PC-3 (cell line): ENCODE measurements at regions not wholly inside any gene's neighbourhood (a gene's known extent, or its start where the extent isn't known, plus 50 kb on each side); places are given as distances from the start of the nearest gene placed in this dataset.
A peak's percentile ranks its signal among the peaks of the same experiment; 100 is the strongest.

Experiments used
- ATAC-seq: fragments of 200-7000 bp; cut with Tn5 transposase; 2 replicates; pipeline ENCODE4 v1.9.1; 2020; ENCODE audit warnings: mild to moderate bottlenecking, moderate library complexity
- BruUV-seq: library from RNA; stranded (reverse); fragments of 400-500 nt; replicated peaks from 2 replicates; lab custom pipeline; 2021; lab: Mats Ljungman, UMichigan
- CTCF ChIA-PET: fragments of 300-600 bp; sonication (Branson Sonifier 250); formaldehyde crosslinking; loops from one replicate; lab custom pipeline; 2022; ENCODE audit warnings: antibody characterized with exemption; lab: Charles Lee
- POLR2A ChIA-PET: fragments of 300-600 bp; sonication (Branson Sonifier 250); formaldehyde crosslinking; loops from one replicate; lab custom pipeline; 2022; ENCODE audit warnings: antibody characterized with exemption; ENCODE audit not compliant: unreplicated experiment; lab: Charles Lee
- DNase-seq: peaks from one replicate; pipeline ENCODE4 v3.0.0-alpha.2; 2015
- H2AFZ ChIP-seq: fragments of 300-600 bp; sonication (generic); 2 replicates; pipeline ENCODE4 v1.6.0; 2016; ENCODE audit warnings: antibody characterized with exemption, low read length
- H3F3A ChIP-seq: fragments of 300-600 bp; sonication (generic); one replicate; pipeline ENCODE4 v1.6.0; 2017; ENCODE audit warnings: antibody characterized with exemption, low read length, control low read depth, mild to moderate bottlenecking; ENCODE audit not compliant: unreplicated experiment
- H3K27ac ChIP-seq: fragments of 300-600 bp; sonication (generic); 2 replicates; pipeline ENCODE4 v1.5.1; 2016; ENCODE audit warnings: mild to moderate bottlenecking, low read length
- H3K27me3 ChIP-seq: fragments of 300-600 bp; sonication (generic); 2 replicates; pipeline ENCODE4 v1.6.1; 2016; ENCODE audit warnings: low read length, mixed read lengths
- H3K36me3 ChIP-seq: fragments of 300-600 bp; sonication (generic); 2 replicates; pipeline ENCODE4 v1.6.1; 2016; ENCODE audit warnings: low read depth, mixed run types, low read length, mixed read lengths
- H3K4me1 ChIP-seq: fragments of 300-600 bp; sonication (generic); 2 replicates; pipeline ENCODE4 v1.5.1; 2016; ENCODE audit warnings: low read length; ENCODE audit not compliant: insufficient read depth
- H3K4me2 ChIP-seq: fragments of 300-600 bp; sonication (generic); 2 replicates; pipeline ENCODE4 v1.6.0; 2016; ENCODE audit warnings: low read length
- H3K4me3 ChIP-seq: fragments of 300-600 bp; sonication (generic); 2 replicates; pipeline ENCODE4 v1.5.1; 2016; ENCODE audit warnings: mild to moderate bottlenecking, low read length, mixed read lengths
- H3K79me2 ChIP-seq: fragments of 300-600 bp; sonication (generic); 2 replicates; pipeline ENCODE4 v1.6.1; 2017; ENCODE audit warnings: low read length, mixed read lengths
- H3K9ac ChIP-seq: fragments of 300-600 bp; sonication (generic); 2 replicates; pipeline ENCODE4 v1.6.0; 2016; ENCODE audit warnings: mild to moderate bottlenecking, low read length
- H3K9me2 ChIP-seq: fragments of 300-600 bp; sonication (generic); replicated peaks from 2 replicates; pipeline ENCODE4 v1.6.1; 2016; ENCODE audit warnings: mixed run types, low read length, mixed read lengths
- H3K9me3 ChIP-seq: fragments of 300-600 bp; sonication (generic); 2 replicates; pipeline ENCODE4 v1.6.1; 2016; ENCODE audit warnings: low read length, mixed read lengths
- H4K20me1 ChIP-seq: fragments of 300-600 bp; sonication (generic); 2 replicates; pipeline ENCODE4 v1.6.1; 2016; ENCODE audit warnings: low read length, mixed read lengths
- CTCF ChIP-seq: fragments of 300-600 bp; sonication (generic); conservative IDR thresholded peaks from 2 replicates; pipeline ENCODE4 v1.5.1; 2017; ENCODE audit warnings: antibody characterized with exemption, low read depth, mild to moderate bottlenecking, low read length
- EZH2 ChIP-seq: fragments of 300-600 bp; sonication (generic); IDR thresholded peaks from one replicate; pipeline ENCODE4 v1.6.1; 2017; ENCODE audit warnings: antibody characterized with exemption, mild to moderate bottlenecking, low read length; ENCODE audit not compliant: unreplicated experiment
- EZH2phosphoT487 ChIP-seq: fragments of 300-600 bp; sonication (generic); IDR thresholded peaks from 2 replicates; pipeline ENCODE4 v1.6.1; 2018; ENCODE audit warnings: mild to moderate bottlenecking, antibody characterized with exemption, low read length, borderline replicate concordance
- intact Hi-C: fragments of 100-400 bp; cut with micrococcal nuclease; formaldehyde crosslinking; loops from 2 replicates; pipeline ENCODE4 v1.9.0; 2023

GRCh38 chr6:33967966-33968724 lies 164.3 kb upstream of the MLN start:
- Histone ChIP-seq H3K36me3 (no peaks in the 10 kb centered on the region), H3K9me2 (no peaks in the 10 kb centered on the region), H2AFZ (no peak overlapping the region), H3K4me3 (no peak overlapping the region), H3K27ac (no peak overlapping the region), H3K9me3 (no peaks in the 10 kb centered on the region), H3K4me2 (no peak overlapping the region), H4K20me1 (no peaks in the 10 kb centered on the region), H3F3A (no peaks in the 10 kb centered on the region), H3K79me2 (no peaks in the 10 kb centered on the region), H3K27me3 (peaks cover 30% of the 10 kb centered on the region), H3K9ac (no peak overlapping the region), H3K4me1 (no peaks in the 10 kb centered on the region)
- intact Hi-C loops = no loop called here
- BruUV-seq = no TSS peak
- ChIA-PET CTCF (no interaction called here), POLR2A (no interaction called here)
- peak; percentile 37 for DNase-seq
- ATAC-seq = peak; percentile 50; the same call in 1 of the 2 replicates
- TF ChIP-seq CTCF (peak; percentile 64), EZH2 (no peak)

- no peak overlapping the region for H3K4me3 ChIP-seq
- H4K20me1 ChIP-seq = no peaks in the 10 kb centered on the region
- intact Hi-C loops = no loop called here
- H3K27ac ChIP-seq = no peak overlapping the region
- no peak overlapping the region for H3K9ac ChIP-seq
- TF ChIP-seq EZH2phosphoT487 (no peak), CTCF (no peak)
- no peaks in the 10 kb centered on the region for H3K36me3 ChIP-seq
- ATAC-seq (no peak), DNase-seq (no peak)
- H3K79me2 ChIP-seq = no peaks in the 10 kb centered on the region
- CTCF ChIA-PET = no interaction called here
- H3K27me3 ChIP-seq = peaks cover 30% of the 10 kb centered on the region
- POLR2A ChIA-PET = no interaction called here
- no peaks in the 10 kb centered on the region for H3K4me1 ChIP-seq
- H3K4me2 ChIP-seq = no peak overlapping the region
- H3K9me3 ChIP-seq = no peaks in the 10 kb centered on the region
- H3F3A ChIP-seq = no peaks in the 10 kb centered on the region
- no TSS peak for BruUV-seq
- H3K9me2 ChIP-seq = no peaks in the 10 kb centered on the region
- no peak overlapping the region for H2AFZ ChIP-seq
Measured at GRCh38 chr6:33967265-33967767, 163.5 kb upstream of the MLN start.

- no peaks in the 10 kb centered on the region for H3F3A ChIP-seq
- no peak for TF ChIP-seq EZH2
- no peak for TF ChIP-seq EZH2phosphoT487
- TF ChIP-seq CTCF = no peak
- no peaks in the 10 kb centered on the region for H3K9me3 ChIP-seq
- H3K9ac ChIP-seq = no peak overlapping the region
- H3K4me2 ChIP-seq = no peak overlapping the region
- POLR2A ChIA-PET = no interaction called here
- no peaks in the 10 kb centered on the region for H3K36me3 ChIP-seq
- H3K27me3 ChIP-seq = peaks cover 26% of the 10 kb centered on the region
- no peak for ATAC-seq
- H3K27ac ChIP-seq = no peak overlapping the region
- H4K20me1 ChIP-seq = no peaks in the 10 kb centered on the region
- no peaks in the 10 kb centered on the region for H3K4me1 ChIP-seq
- H2AFZ ChIP-seq = no peak overlapping the region
- intact Hi-C loops = no loop called here
- DNase-seq = no peak
- H3K4me3 ChIP-seq = no peak overlapping the region
- H3K9me2 ChIP-seq = no peaks in the 10 kb centered on the region
- no TSS peak for BruUV-seq
- no peaks in the 10 kb centered on the region for H3K79me2 ChIP-seq
- CTCF ChIA-PET = no interaction called here
Measured at GRCh38 chr6:33966536-33966935, 162.7 kb upstream of the MLN start.
